LNCAP (cell line): ENCODE measurements at regions not wholly inside any gene's neighbourhood (a gene's known extent, or its start where the extent isn't known, plus 50 kb on each side); places are given as distances from the start of the nearest gene placed in this dataset.

Experiments
- CTCF ChIP-seq: fragments of 450-650 bp; IDR thresholded peaks from 2 replicates; pipeline ENCODE4 v1.5.1; 2017; ENCODE audit warnings: mild to moderate bottlenecking

- no peak for TF ChIP-seq CTCF
These were observed 670.2 kb downstream of the TBC1D22A start for GRCh38 chr22:47432683-47433082.

- TF ChIP-seq CTCF = no peak
These were observed 661.7 kb downstream of the TBC1D22A start for GRCh38 chr22:47423861-47424820.

- no peak for TF ChIP-seq CTCF
These were observed 660.8 kb downstream of the TBC1D22A start for GRCh38 chr22:47423266-47423665.

GRCh38 chr22:47422736-47423135 lies 660.3 kb downstream of the TBC1D22A start:
- no peak for TF ChIP-seq CTCF

GRCh38 chr22:47421846-47422245 lies 659.4 kb downstream of the TBC1D22A start:
- TF ChIP-seq CTCF = no peak

- TF ChIP-seq CTCF = no peak
These were observed 657.8 kb downstream of the TBC1D22A start for GRCh38 chr22:47420211-47420610.

GRCh38 chr22:47419239-47419638 lies 656.8 kb downstream of the TBC1D22A start:
- no peak for TF ChIP-seq CTCF
